GM18507 (cell line): ENCODE measurements at regions not wholly inside any gene's neighbourhood (a gene's known extent, or its start where the extent isn't known, plus 50 kb on each side); places are given as distances from the start of the nearest gene placed in this dataset.
"Not testable (repeated sequence)": the region's sequence is repeated elsewhere in the genome, so short reads cannot be mapped to it uniquely, and the experiment has no call there.

Experiments used
- DNase-seq: peaks from one replicate; pipeline ENCODE4 v3.0.0; 2011; ENCODE audit warnings: low read depth; ENCODE audit not compliant: insufficient read length; ENCODE audit errors: extremely low spot score
- FAIRE-seq: peaks from 2 replicates; lab custom pipeline; 2011; peaks lifted over from hg19 to GRCh38; lab: Jason Lieb, UNC

DNA sequence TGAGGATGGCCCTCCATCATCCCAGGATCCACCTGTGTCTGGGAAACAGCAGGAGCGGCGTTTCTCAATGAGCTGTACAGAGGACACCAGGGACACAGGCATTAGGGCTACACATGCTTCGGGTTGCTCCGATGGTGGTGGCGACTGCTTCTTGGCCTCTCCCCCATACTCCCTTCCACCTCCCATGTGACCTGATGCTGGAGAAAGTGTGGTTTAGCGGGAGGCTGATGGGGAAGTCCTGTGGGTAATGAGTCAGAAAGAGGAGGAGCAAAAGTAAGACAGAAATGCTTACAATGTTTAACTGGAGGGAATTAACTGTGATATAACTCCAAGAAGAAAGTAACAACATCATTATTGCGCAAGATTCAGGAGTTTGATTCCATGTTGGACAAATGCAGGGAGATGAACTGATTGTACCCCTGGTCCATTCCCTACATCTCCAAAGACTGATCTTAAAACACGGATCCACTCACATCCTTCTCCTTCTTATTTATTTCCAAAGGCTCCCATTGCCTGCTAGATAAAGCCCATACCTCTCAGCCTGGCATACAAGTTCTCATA lies 186.6 kb downstream of the NRP2 start:
- FAIRE-seq: peak; percentile 36
- no peak for DNase-seq

DNA sequence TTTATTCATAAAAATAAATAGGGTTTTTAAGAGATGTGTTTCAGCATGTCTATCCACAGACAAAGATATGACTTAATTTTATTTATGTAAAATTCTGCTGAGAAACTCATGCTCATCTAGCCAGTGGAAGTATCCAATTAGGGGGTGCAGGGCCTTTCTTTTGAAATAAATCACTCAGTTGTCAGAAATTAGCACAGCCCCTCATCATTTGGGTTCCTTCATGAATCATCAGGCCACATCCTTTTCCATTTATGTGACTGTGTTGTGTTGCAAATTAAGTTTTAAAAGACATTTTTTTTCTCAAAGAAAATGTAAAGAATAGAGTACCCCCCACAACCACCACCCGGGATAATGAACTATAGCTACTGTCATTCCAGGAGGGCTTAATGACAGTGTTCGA lies 185.8 kb downstream of the NRP2 start:
- no peak for DNase-seq
- no peak for FAIRE-seq

DNA sequence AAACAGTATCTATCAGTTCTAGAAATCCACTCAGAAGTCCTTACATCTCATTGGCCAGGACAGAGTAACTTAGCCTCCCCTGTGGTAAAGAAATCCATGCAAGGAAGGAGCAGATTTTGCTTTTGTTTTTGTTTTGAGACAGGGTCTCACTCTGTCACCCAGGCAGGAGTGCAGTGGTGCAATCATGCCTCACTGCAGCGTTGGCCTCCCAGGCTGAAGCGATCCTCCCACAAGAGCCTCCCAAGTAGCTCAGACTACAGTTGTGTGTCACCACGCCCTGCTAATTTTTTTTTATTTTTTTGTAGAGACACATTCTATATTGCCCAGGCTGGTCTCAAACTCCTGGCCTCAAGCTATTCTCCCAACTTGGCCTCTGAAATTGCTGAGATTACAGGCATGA lies 185.1 kb downstream of the NRP2 start:
- FAIRE-seq (no peak), DNase-seq (no peak)

DNA sequence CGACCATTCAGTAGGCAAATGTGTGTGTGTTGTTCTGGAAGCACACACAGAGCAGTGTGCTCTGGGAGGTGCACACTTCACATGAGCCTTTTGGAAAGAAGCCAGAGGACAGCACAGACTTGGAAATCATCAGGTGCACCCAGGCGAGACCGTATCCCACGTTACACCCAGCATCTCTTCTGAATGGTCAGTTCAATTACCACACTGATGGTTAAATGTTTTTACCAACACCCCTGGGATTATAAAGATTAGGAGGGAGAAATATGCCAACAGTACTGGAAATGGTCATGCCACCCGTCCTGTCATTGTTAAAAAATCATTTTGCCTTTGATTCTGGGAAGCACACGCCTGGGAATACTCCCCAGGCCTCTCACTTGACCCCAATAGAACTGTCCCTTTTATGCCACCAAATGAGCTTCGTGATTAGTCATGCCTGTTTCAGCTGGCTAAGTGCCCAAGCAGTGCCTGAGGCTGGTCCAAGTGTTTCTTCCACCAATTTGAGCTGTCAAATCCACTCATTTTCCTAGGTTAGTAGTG lies 183.7 kb downstream of the NRP2 start:
- no peak for FAIRE-seq
- no peak for DNase-seq

DNA sequence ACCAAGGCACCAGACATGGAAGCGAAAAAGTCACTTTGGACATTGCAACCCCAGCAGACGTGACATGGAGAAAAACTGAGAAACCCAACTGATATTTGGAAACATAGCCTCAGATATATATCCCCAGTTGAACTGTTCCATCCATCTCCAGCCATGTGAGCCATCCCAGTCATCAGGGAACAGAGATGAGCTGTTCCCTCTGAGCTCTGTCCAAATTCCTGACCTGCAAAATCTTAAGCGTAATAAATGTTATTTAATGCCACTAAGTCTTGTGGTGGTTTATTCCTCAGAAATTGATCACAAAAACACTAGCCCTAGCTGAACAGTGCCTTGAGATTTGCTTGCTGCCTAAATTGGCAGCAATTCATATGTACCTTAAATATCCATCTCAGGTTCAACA lies 182.8 kb downstream of the NRP2 start:
- DNase-seq: no peak
- no peak for FAIRE-seq

DNA sequence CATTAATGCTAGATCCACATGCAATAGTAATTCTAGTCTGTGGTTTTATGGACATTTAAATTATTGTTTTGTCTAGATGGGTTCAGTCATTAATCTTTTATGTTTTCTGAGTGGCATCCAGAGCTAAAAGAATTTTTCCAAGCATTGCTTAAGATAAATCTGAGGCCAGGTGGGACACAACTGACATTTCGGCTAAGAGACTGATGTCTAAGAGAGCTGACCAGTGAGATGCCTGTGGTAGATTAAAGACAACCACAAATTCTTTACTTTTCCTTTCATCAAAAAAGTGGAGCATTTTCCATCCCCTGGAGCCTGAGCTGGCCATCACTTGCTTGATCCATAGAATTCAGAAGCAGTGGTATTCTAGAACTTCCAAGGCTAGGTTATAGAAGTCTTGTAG lies 182.2 kb downstream of the NRP2 start:
- no peak for DNase-seq

DNA sequence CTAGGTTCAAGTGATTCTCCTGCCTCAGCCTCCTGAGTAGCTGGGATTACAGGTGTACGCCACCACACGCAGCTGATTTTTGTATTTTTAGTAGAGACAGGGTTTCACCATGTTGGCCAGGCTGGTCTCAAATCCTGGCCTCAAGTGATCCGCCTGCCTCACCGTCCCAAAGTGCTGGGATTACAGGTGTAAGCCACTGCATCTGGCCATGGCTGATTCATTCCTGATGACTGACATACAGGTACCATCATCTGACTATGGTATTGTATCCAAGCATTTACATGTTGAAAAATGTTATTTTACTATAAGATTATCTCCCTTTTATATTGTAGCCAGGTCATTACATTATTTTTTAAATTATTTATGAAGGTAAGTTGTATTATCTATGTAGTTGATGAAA lies 180.5 kb downstream of the NRP2 start:
- FAIRE-seq: not testable (repeated sequence)

More for the DNA sequence above, 182.2 kb downstream of the NRP2 start:
- FAIRE-seq: no peak

DNA sequence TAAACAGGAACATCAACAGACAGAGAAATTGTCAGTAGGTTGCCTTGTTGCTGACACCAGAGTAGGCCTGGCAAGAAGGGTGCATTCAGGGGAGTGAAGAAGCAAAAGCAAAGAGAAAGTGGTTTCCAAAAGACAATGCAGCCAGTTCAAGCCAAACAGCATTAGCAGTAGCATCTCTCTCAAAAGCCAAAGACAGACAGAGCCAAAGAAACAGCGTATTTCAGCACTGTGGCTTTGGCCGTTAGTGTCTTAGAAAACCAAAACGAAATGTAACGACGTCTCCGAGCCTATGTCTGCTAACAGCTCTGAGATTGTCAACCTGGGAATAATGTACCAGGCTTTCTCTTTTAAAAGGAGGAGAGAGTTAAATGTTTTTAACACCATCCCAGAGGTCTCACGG lies 178.6 kb downstream of the NRP2 start:
- no peak for FAIRE-seq
- DNase-seq: no peak

More for the DNA sequence above, 180.5 kb downstream of the NRP2 start:
- DNase-seq: not testable (repeated sequence)

DNA sequence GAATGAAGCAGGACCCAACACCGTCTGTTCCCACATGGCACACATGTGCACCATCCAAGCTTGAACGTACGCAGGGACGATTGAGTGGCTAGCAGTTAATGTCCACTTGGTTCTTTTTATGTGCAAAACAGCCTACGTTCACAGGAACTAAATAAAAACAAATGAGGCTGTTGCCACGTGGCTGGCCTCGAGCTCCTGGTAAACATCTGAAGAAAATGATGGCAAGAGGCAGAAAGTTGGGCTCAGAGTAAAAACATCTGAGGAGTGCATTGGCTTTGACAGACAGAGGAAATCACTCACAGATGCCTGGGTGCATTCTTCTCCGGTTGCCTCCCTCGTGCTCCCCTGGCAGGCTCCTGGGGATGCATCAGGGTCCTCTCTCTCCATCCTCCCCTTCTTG lies 177.9 kb downstream of the NRP2 start:
- no peak for FAIRE-seq

DNA sequence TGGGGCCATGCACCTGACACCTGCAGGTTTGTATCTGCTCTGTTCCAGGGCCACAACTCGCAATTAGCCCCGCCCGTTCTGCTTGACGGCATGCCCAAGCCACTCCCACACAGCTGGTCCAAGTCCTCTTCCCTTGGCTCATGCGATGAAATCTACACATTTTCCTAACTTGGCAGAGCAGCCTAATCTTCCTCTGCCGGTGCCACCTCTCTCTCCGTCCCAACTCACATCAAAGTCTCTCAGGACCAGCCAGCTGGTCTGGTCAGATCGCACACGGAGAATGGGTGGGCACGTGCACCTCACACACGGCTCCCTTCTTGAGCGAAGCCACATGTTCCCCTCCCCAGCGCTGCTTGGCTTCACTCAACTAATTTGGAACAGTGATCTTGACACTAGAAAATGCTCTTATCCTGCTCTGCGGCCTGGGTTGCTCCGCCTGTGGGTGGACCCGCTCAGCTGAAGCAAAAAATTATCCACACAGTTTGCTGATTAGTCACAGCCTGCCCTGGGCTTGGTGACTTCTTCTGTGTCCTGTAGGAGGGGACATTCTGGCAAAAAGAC lies 176.7 kb downstream of the NRP2 start:
- no peak for FAIRE-seq
- DNase-seq: no peak

More for the DNA sequence above, 177.9 kb downstream of the NRP2 start:
- no peak for DNase-seq

DNA sequence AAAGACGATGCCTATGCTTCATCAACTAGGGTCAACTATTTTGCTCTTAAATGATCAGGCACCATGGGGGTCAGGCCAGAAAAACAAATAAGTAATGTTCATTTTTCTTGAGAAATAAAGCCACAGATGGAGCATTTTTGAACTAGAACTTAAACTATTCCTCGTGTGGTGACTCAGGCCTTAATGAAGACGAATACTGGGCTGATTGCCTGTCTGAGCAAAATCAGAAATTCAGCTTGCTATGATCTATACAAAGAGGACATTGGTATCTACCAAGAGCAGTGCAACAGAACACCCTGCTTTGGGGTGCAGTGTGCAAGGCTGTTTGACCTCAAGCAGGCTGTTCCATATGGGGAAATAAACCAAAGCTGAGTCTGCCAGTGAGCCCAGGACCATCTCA lies 176.0 kb downstream of the NRP2 start:
- no peak for FAIRE-seq
- DNase-seq: no peak

DNA sequence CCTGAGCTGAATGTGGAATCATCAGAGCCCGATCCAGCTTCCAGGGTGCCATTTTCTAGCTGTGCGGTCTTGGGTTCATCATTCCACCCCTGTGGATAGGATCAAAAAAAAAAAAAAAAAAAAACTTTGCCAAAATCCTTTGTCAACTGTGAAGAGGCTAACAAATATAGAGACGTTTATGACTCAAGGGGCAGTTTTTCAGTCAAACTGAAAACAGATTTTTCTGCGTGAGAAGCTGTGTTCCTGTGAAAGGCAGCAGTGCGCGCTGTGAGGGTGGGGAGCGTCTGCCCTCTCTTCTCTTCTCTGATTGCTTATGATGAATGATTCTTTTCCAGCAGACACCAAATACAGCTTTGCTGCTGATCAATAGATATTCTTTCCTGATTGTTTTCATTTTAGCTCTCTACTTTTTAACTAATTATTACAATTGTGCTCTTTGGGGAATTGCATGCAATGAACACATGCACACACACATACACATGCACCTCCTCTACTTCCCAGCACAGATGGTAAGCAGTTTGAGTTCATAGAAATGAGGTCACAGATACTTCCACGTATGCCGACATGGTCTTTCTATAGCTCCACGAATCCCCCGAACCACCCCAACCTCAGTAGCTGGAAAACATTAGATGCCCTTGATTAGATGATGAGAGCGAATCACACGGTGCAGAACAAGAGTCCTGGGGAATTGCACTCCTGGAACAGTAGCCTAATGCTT lies 175.4 kb downstream of the NRP2 start:
- FAIRE-seq: no peak
- no peak for DNase-seq

DNA sequence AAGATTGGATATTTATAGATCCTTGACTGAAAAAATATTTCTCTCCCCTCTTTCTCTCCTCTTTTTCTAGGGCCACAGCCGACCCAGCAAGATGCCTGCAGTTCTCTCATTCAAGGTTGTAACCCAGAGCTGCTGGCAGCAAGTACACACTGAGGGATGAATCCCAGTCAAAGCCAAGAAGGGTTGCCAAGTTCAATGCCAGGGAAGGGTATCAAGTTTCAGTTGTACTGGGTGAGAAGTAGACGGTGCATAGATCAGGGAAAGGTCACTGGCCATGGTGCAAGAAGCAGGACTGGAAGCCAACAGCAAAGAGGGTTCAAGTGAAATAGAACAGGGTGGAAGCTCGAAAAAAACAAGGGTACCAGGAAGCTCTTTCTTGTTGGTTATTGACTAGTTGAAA lies 170.2 kb downstream of the NRP2 start:
- FAIRE-seq: no peak

DNA sequence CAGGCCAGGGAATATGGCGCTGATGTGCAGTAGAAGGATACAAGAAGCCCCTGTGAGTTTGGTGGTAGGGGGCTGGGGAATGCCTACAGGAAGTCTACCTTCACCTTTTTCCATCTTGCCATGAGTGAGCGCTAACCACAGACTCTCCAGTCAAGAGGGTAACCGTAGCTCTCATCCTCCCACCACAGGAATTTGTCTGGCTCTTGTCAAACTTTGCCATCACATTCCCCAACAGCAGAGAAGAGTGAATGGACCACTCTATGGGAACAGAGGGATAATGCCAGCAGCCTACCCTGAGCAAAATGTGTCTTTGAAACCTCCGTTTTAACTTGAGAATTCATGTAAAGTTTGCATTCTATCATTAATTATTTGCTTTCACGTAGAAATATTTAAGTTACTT lies 168.3 kb downstream of the NRP2 start:
- FAIRE-seq: no peak
- DNase-seq: no peak

More for the DNA sequence above, 170.2 kb downstream of the NRP2 start:
- DNase-seq: no peak

DNA sequence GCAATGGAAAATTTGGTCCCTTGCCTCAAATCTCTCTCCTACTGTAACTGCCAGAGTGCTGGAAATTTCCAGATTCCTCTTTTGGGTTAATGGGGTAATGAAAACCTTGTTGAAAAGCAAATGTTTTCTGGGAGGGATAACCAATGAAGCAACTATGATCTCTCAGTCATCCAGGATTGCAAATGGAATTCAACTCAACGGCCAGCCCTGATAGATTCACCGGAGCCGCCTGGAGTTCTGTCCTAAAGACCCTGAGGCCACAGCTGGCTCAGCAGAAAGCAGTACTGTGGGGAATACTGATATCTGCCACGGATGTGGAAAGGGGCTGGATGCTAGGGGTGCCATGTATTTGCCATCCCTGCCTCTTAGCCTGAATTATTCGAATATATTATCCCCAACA lies 167.8 kb downstream of the NRP2 start:
- DNase-seq (no peak), FAIRE-seq (no peak)

DNA sequence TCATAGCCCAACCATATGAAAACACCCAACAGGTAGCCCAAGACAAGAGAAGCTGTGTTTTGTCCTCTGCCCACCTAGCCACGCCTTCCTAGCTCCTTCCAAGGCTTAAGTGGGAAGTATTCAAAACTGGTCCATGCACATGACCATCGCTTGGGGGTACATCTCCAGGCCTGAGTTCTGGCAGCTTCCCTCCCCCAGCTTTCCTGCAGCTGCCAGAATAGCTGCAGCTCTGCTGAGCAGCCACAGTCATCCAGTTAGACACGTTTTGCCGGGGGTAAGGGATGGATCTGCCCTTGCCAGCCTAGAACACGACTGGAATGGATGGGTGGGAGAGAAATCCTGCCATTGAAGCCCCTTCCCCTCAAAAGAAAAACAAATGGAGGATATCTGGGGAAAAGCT lies 166.8 kb downstream of the NRP2 start:
- no peak for FAIRE-seq

DNA sequence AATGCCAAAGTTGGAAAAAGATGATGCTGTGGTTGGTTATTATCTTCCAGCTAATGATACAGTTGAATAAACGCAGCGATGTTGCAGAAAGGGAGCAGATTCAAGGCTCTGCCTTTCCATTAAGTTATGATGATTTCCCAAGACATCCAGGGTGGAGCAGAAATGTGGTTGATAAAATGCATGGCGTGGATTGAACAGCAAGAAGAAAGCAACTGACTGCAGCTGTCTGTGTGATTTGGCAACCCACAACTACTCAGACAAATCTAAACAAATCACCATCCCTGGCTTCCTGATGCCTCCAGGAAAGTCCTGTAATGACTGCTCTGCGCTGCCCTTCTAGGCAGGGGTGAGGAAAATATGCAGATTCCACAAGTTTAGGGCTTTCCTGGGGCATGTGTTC lies 166.3 kb downstream of the NRP2 start:
- FAIRE-seq (no peak), DNase-seq (no peak)

More for the DNA sequence above, 166.8 kb downstream of the NRP2 start:
- DNase-seq: no peak
